ENCODE measurements at regions not wholly inside any gene's neighbourhood (a gene's known extent, or its start where the extent isn't known, plus 50 kb on each side); places are given as distances from the start of the nearest gene placed in this dataset.

GRCh38 chr10:108132303-108132702 is 967.8 kb upstream of the SORCS1 start:
- Histone ChIP-seq H3K4me3 (ENCODE audit: low read depth, low read length) (no peak overlapping the region), H3K36me3 (ENCODE audit: control insufficient read depth, insufficient read depth, low read length) (no peaks in the 10 kb centered on the region), H3K27me3 (ENCODE audit: control insufficient read depth, insufficient read depth, low read length) (no peaks in the 10 kb centered on the region)
- no peak for DNase-seq (ENCODE audit: low read depth)
- TF ChIP-seq, protein P1, sequence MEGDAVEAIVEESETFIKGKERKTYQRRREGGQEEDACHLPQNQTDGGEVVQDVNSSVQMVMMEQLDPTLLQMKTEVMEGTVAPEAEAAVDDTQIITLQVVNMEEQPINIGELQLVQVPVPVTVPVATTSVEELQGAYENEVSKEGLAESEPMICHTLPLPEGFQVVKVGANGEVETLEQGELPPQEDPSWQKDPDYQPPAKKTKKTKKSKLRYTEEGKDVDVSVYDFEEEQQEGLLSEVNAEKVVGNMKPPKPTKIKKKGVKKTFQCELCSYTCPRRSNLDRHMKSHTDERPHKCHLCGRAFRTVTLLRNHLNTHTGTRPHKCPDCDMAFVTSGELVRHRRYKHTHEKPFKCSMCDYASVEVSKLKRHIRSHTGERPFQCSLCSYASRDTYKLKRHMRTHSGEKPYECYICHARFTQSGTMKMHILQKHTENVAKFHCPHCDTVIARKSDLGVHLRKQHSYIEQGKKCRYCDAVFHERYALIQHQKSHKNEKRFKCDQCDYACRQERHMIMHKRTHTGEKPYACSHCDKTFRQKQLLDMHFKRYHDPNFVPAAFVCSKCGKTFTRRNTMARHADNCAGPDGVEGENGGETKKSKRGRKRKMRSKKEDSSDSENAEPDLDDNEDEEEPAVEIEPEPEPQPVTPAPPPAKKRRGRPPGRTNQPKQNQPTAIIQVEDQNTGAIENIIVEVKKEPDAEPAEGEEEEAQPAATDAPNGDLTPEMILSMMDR (IDR thresholded peaks at IDR 0.05; ENCODE audit: insufficient read depth, low read length, poor library complexity, severe bottlenecking): no peak

- TF ChIP-seq, protein P1 (IDR thresholded peaks at IDR 0.05; ENCODE audit: insufficient read depth, low read length, poor library complexity, severe bottlenecking): no peak
- no peak overlapping the region for H3K4me3 ChIP-seq (ENCODE audit: low read depth, low read length)
- DNase-seq (ENCODE audit: low read depth): no peak
Measured at GRCh38 chr10:108130575-108130974, 966.1 kb upstream of the SORCS1 start.

GRCh38 chr10:108112218-108112617 is 947.7 kb upstream of the SORCS1 start:
- H3K36me3 ChIP-seq (ENCODE audit: control insufficient read depth, insufficient read depth, low read length): no peaks in the 10 kb centered on the region
- TF ChIP-seq, protein P1 (IDR thresholded peaks at IDR 0.05; ENCODE audit: insufficient read depth, low read length, poor library complexity, severe bottlenecking): peak; percentile 29
- DNase-seq (ENCODE audit: low read depth): no peak
- no peak overlapping the region for H3K4me3 ChIP-seq (ENCODE audit: low read depth, low read length)
- H3K27me3 ChIP-seq (ENCODE audit: control insufficient read depth, insufficient read depth, low read length): no peaks in the 10 kb centered on the region

More at GRCh38 chr10:108130575-108130974, 966.1 kb upstream of the SORCS1 start:
- no peaks in the 10 kb centered on the region for H3K36me3 ChIP-seq (ENCODE audit: control insufficient read depth, insufficient read depth, low read length)
- no peaks in the 10 kb centered on the region for H3K27me3 ChIP-seq (ENCODE audit: control insufficient read depth, insufficient read depth, low read length)

DNA sequence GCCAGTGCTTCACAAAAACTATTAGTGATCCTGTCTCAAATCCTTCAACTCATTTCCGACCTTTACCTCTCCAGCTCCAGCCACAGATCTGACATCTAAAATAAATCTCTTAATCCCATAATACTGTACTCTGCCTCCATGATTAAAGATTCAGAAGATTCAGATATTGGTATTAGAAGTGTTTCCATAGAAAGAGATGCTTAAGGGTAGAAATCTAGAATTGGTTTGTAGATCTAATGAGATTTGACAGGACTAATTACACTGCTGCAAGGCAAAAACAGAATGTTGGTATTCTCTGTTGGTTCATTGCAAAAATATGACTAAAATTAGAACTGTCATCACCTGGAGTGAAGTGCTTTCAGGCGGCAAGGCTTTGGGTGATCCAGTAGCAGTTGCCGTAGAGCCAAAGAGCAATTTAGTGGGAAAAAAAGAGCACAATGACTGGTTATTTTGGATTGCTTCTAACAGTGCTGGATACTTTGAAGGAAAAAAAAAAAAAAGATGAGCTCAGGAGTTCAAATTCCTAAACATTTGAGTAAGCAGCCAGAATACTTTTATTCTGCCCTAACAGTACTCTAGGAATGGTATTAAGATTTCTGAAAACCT is 940.1 kb upstream of the SORCS1 start:
- H3K4me3 ChIP-seq (ENCODE audit: low read depth, low read length): no peak overlapping the region
- TF ChIP-seq, protein P1 (IDR thresholded peaks at IDR 0.05; ENCODE audit: insufficient read depth, low read length, poor library complexity, severe bottlenecking): no peak
- no peaks in the 10 kb centered on the region for H3K36me3 ChIP-seq (ENCODE audit: control insufficient read depth, insufficient read depth, low read length)
- no peaks in the 10 kb centered on the region for H3K27me3 ChIP-seq (ENCODE audit: control insufficient read depth, insufficient read depth, low read length)
- DNase-seq (ENCODE audit: low read depth): no peak

GRCh38 chr10:108097258-108097657 is 932.8 kb upstream of the SORCS1 start:
- no peak for DNase-seq (ENCODE audit: low read depth)
- TF ChIP-seq, protein P1 (IDR thresholded peaks at IDR 0.05; ENCODE audit: insufficient read depth, low read length, poor library complexity, severe bottlenecking): no peak
- H3K4me3 ChIP-seq (ENCODE audit: low read depth, low read length): no peak overlapping the region
- H3K27me3 ChIP-seq (ENCODE audit: control insufficient read depth, insufficient read depth, low read length): no peaks in the 10 kb centered on the region
- H3K36me3 ChIP-seq (ENCODE audit: control insufficient read depth, insufficient read depth, low read length): no peaks in the 10 kb centered on the region
